Chondrocyte (in vitro differentiated cells): ENCODE measurements at regions not wholly inside any gene's neighbourhood (a gene's known extent, or its start where the extent isn't known, plus 50 kb on each side); places are given as distances from the start of the nearest gene placed in this dataset.
A peak's percentile ranks its signal among the peaks of the same experiment; 100 is the strongest.

Source experiments
- DNase-seq: peaks from one replicate; pipeline ENCODE4 v3.0.0; 2021; ENCODE audit warnings: mixed read lengths, low spot score
- H3K27ac Mint-ChIP-seq: one replicate; pipeline ENCODE4 v1.8.0; 2021; ENCODE audit warnings: mild to moderate bottlenecking, moderate library complexity, mixed read lengths; ENCODE audit not compliant: unreplicated experiment
- H3K27me3 Mint-ChIP-seq: 2 replicates; pipeline ENCODE4 v1.8.0; 2021; ENCODE audit warnings: low read depth, mixed read lengths
- H3K36me3 Mint-ChIP-seq: 2 replicates; pipeline ENCODE4 v1.8.0; 2021; ENCODE audit warnings: low read depth, mixed read lengths
- H3K4me1 Mint-ChIP-seq: 2 replicates; pipeline ENCODE4 v1.8.0; 2021; ENCODE audit warnings: low read depth, mild to moderate bottlenecking, mixed read lengths
- H3K4me3 Mint-ChIP-seq: one replicate; pipeline ENCODE4 v1.8.0; 2021; ENCODE audit warnings: mild to moderate bottlenecking, moderate library complexity, mixed read lengths; ENCODE audit not compliant: unreplicated experiment
- H3K9me3 Mint-ChIP-seq: 2 replicates; pipeline ENCODE4 v1.8.0; 2021; ENCODE audit warnings: low read depth, mixed read lengths
- TF ChIP-seq, protein P1 (sequence below): fragments of 200-600 bp; sonication (generic); IDR thresholded peaks from 2 replicates; pipeline ENCODE4 v1.5.0; 2021; ENCODE audit warnings: antibody characterized with exemption, mild to moderate bottlenecking, moderate library complexity

DNA sequence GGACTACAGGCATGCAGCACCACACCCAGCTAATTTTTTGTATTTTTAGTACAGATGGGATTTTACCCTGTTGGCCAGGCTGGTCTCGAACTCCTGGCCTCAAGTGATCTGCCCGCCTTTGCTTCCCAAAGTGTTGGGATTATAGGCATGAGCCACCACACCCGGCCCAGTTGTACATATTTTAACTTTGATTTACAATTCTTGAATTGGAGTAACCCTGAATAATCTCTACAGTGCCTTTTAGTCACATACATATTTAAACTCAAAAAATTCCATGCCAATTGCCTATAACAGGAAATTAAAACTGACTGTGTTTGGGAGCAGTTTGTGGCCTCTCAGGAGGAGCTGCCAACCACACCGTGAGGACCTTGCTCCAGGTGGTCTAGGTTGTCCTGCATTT, 199.8 kb upstream of the PDE10A start:
- no peak overlapping the region for H3K4me3 Mint-ChIP-seq

DNA sequence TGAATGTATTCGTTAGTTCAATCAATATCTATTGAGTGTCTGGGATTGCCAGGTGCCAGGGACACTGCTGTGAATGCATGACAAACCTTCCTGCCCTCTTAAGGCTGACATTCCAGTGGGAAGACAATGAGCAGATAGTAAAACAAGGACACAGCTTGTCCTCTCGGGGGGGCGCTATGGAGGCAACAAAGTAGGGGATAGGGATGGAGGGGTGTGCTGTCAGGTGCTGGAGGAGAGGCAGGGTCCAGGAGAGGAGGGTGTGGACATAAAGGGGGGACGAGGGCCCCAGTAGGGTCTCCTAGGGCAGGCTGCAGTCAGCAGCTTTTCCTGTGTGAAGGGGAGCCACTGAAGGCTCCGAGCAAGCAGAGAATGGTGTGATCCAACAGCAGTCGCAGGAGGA, 198.2 kb upstream of the PDE10A start:
- TF ChIP-seq, protein P1, sequence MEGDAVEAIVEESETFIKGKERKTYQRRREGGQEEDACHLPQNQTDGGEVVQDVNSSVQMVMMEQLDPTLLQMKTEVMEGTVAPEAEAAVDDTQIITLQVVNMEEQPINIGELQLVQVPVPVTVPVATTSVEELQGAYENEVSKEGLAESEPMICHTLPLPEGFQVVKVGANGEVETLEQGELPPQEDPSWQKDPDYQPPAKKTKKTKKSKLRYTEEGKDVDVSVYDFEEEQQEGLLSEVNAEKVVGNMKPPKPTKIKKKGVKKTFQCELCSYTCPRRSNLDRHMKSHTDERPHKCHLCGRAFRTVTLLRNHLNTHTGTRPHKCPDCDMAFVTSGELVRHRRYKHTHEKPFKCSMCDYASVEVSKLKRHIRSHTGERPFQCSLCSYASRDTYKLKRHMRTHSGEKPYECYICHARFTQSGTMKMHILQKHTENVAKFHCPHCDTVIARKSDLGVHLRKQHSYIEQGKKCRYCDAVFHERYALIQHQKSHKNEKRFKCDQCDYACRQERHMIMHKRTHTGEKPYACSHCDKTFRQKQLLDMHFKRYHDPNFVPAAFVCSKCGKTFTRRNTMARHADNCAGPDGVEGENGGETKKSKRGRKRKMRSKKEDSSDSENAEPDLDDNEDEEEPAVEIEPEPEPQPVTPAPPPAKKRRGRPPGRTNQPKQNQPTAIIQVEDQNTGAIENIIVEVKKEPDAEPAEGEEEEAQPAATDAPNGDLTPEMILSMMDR, result no peak
- Mint-ChIP-seq H3K27ac (no peak overlapping the region), H3K4me3 (no peak overlapping the region), H3K4me1 (peaks cover 2% of the 10 kb centered on the region), H3K27me3 (peaks cover 16% of the 10 kb centered on the region), H3K9me3 (peaks cover 14% of the 10 kb centered on the region), H3K36me3 (peaks cover 5% of the 10 kb centered on the region)
- DNase-seq, result no peak

More for the DNA sequence above, 199.8 kb upstream of the PDE10A start:
- TF ChIP-seq, protein P1, result no peak
- Mint-ChIP-seq H3K4me1 (no peaks in the 10 kb centered on the region), H3K9me3 (peaks cover 28% of the 10 kb centered on the region), H3K27ac (no peak overlapping the region), H3K36me3 (peaks cover 10% of the 10 kb centered on the region), H3K27me3 (peaks cover 17% of the 10 kb centered on the region)
- no peak for DNase-seq

GRCh38 chr6:165858586-165858985, 195.5 kb upstream of the PDE10A start:
- no peak overlapping the region for H3K27ac Mint-ChIP-seq
- H3K9me3 Mint-ChIP-seq, result no peaks in the 10 kb centered on the region
- no peaks in the 10 kb centered on the region for H3K36me3 Mint-ChIP-seq
- H3K27me3 Mint-ChIP-seq, result peaks cover 14% of the 10 kb centered on the region
- TF ChIP-seq, protein P1, result peak; percentile 74
- H3K4me3 Mint-ChIP-seq, result no peak overlapping the region
- DNase-seq, result no peak
- peaks cover 3% of the 10 kb centered on the region for H3K4me1 Mint-ChIP-seq

GRCh38 chr6:165855856-165856255, 192.8 kb upstream of the PDE10A start:
- no peak for DNase-seq
- H3K4me3 Mint-ChIP-seq, result no peak overlapping the region
- peaks cover 3% of the 10 kb centered on the region for H3K4me1 Mint-ChIP-seq
- H3K9me3 Mint-ChIP-seq, result no peaks in the 10 kb centered on the region
- peaks cover 16% of the 10 kb centered on the region for H3K27me3 Mint-ChIP-seq
- TF ChIP-seq, protein P1, result no peak
- peaks cover 2% of the 10 kb centered on the region for H3K36me3 Mint-ChIP-seq
- no peak overlapping the region for H3K27ac Mint-ChIP-seq

DNA sequence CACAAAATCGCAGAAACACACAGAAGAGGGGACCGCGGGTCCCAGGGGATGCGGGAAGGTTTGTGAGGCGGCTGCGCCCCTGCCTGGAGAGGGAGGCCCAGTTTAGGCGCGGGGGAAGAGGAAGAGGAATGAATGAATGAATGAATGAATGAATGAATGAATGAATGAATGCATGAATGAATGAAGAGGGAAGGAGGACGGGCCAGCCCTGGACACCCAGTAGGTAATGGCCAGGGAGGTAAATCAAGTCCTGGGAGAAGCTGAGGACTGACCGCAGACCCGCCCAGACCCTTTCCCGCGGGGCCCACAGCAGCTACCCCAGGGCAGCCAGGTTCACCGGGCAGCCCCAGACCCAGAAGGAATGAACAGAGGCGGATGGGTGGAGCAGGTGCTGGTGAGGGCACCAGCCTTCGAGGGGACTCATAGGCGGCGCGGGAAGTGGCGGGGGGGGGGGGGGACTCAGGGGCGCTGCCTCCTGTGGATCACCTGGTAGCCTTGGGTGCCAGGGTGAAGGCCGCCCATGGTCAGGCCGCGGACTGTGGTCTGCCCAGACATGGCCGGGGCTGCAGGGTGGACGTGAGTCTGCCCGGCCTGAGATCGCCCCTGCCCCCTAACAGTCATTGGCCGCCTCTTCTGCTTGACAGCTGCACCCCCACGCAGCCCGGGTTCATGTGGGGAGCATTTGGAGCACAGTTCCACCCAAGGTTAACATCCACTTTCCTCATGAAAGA, 192.0 kb upstream of the PDE10A start:
- TF ChIP-seq, protein P1, result no peak
- no peak for DNase-seq
- H3K36me3 Mint-ChIP-seq, result peaks cover 2% of the 10 kb centered on the region
- H3K27me3 Mint-ChIP-seq, result peaks cover 18% of the 10 kb centered on the region
- H3K4me3 Mint-ChIP-seq, result no peak overlapping the region
- H3K27ac Mint-ChIP-seq, result no peak overlapping the region
- peaks cover 7% of the 10 kb centered on the region for H3K4me1 Mint-ChIP-seq
- no peaks in the 10 kb centered on the region for H3K9me3 Mint-ChIP-seq
